ENCODE measurements at regions not wholly inside any gene's neighbourhood (a gene's known extent, or its start where the extent isn't known, plus 50 kb on each side); places are given as distances from the start of the nearest gene placed in this dataset.

- no peak for DNase-seq (ENCODE audit: low spot score)
- no peak for TF ChIP-seq CTCF (conservative IDR thresholded peaks at IDR 0.05; ENCODE audit: low read depth)
- CTCF ChIA-PET = interaction anchor here (0.6 to 2.1 kb wide), 3 partner anchors 34 to 491 kb away, joined by 3 to 9 read pairs (median 8); no protein-coding TSS in a partner anchor
- H3K27ac ChIP-seq = no peak overlapping the region
- POLR2A ChIA-PET (ENCODE audit: low non-redundant PET) = no interaction called here
Observed at GRCh38 chr20:58145506-58146080, 82.9 kb downstream of the ANKRD60 start.

- POLR2A ChIA-PET (ENCODE audit: low non-redundant PET) = no interaction called here
- no peak overlapping the region for H3K27ac ChIP-seq
- TF ChIP-seq CTCF (conservative IDR thresholded peaks at IDR 0.05; ENCODE audit: low read depth) = no peak
- DNase-seq (ENCODE audit: low spot score) = no peak
- CTCF ChIA-PET = interaction anchor here (0.6 to 0.7 kb wide), 3 partner anchors 273 to 1251 kb away, joined by 3 read pairs; no protein-coding TSS in a partner anchor
Observed at GRCh38 chr20:58144096-58144495, 84.4 kb downstream of the ANKRD60 start.

- H3K27ac ChIP-seq = no peak overlapping the region
- POLR2A ChIA-PET (ENCODE audit: low non-redundant PET) = no interaction called here
- no peak for DNase-seq (ENCODE audit: low spot score)
- CTCF ChIA-PET = interaction anchor here (0.6 to 0.7 kb wide), 2 partner anchors 272 to 1252 kb away, joined by 3 read pairs; no protein-coding TSS in a partner anchor
- TF ChIP-seq CTCF (conservative IDR thresholded peaks at IDR 0.05; ENCODE audit: low read depth) = no peak
Observed at GRCh38 chr20:58143531-58143930, 84.9 kb downstream of the ANKRD60 start.

GRCh38 chr20:58142843-58143185 is 85.6 kb downstream of the ANKRD60 start:
- TF ChIP-seq CTCF (conservative IDR thresholded peaks at IDR 0.05; ENCODE audit: low read depth) = no peak
- DNase-seq (ENCODE audit: low spot score) = no peak
- no peak overlapping the region for H3K27ac ChIP-seq
- POLR2A ChIA-PET (ENCODE audit: low non-redundant PET) = no interaction called here
- CTCF ChIA-PET = interaction anchor here (0.6 to 1.2 kb wide), 3 partner anchors 9 to 480 kb away, joined by 3 to 4 read pairs (median 3); no protein-coding TSS in a partner anchor

- DNase-seq (ENCODE audit: low spot score) = no peak
- no peak overlapping the region for H3K27ac ChIP-seq
- POLR2A ChIA-PET (ENCODE audit: low non-redundant PET) = no interaction called here
- CTCF ChIA-PET = interaction anchor here (0.6 to 1.2 kb wide), 5 partner anchors 9 to 485 kb away, joined by 3 to 4 read pairs (median 3); no protein-coding TSS in a partner anchor
- TF ChIP-seq CTCF (conservative IDR thresholded peaks at IDR 0.05; ENCODE audit: low read depth) = no peak
Observed at GRCh38 chr20:58141971-58142842, 86.2 kb downstream of the ANKRD60 start.

- no peak for DNase-seq (ENCODE audit: low spot score)
- ChIA-PET CTCF (interaction anchor here (1.0 to 1.2 kb wide), 2 partner anchors 8 to 39 kb away, joined by 3 to 4 read pairs; no protein-coding TSS in a partner anchor), POLR2A (ENCODE audit: low non-redundant PET) (no interaction called here)
- no peak overlapping the region for H3K27ac ChIP-seq
- no peak for TF ChIP-seq CTCF (conservative IDR thresholded peaks at IDR 0.05; ENCODE audit: low read depth)
Observed at GRCh38 chr20:58141496-58141895, 87.0 kb downstream of the ANKRD60 start.

Measured in RWPE1 (cell line).